NB4 (cell line): ENCODE measurements at regions not wholly inside any gene's neighbourhood (a gene's known extent, or its start where the extent isn't known, plus 50 kb on each side); places are given as distances from the start of the nearest gene placed in this dataset.

Experiments used
- CTCF ChIP-seq: IDR thresholded peaks from one replicate; pipeline ENCODE4 v1.5.1; 2012; ENCODE audit warnings: low read depth, low read length
- MAX ChIP-seq: IDR thresholded peaks from 2 replicates; pipeline ENCODE4 v1.6.1; 2011; ENCODE audit warnings: low read depth, low read length
- POLR2A ChIP-seq: IDR thresholded peaks from 2 replicates; pipeline ENCODE4 v1.6.1; 2011; ENCODE audit warnings: mild to moderate bottlenecking; ENCODE audit not compliant: insufficient read length; ENCODE audit errors: extremely low read depth

GRCh38 chr12:107521826-107522355 is 163.7 kb upstream of the PWP1 start:
- no peak for TF ChIP-seq CTCF
- TF ChIP-seq MAX, result no peak
- no peak for TF ChIP-seq POLR2A
